ENCODE measurements at regions not wholly inside any gene's neighbourhood (a gene's known extent, or its start where the extent isn't known, plus 50 kb on each side); places are given as distances from the start of the nearest gene placed in this dataset.

GRCh38 chr16:59179446-59180082, 445.4 kb upstream of the GOT2 start:
- DNase-seq = no peak

DNA sequence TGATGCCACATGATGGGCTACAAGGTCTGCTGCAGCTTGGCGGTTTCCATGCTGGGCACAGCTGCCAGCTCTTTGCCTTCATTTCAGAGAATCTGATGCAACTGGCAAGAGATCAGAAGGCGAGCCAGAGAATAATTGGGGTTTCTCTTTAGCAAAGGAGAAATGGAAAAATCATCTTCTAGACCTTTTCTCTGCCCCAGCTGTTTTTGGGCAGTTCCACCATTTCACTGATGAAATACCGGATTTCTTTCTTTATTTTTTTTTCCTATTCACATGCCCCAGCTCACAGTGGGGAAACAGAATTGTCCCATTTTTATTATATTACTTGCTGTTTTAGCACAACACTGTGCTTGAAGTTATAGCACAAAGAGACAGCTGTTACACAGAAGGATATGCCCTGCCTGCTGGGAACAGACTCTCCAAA, 439.3 kb upstream of the GOT2 start:
- no peak for DNase-seq

DNA sequence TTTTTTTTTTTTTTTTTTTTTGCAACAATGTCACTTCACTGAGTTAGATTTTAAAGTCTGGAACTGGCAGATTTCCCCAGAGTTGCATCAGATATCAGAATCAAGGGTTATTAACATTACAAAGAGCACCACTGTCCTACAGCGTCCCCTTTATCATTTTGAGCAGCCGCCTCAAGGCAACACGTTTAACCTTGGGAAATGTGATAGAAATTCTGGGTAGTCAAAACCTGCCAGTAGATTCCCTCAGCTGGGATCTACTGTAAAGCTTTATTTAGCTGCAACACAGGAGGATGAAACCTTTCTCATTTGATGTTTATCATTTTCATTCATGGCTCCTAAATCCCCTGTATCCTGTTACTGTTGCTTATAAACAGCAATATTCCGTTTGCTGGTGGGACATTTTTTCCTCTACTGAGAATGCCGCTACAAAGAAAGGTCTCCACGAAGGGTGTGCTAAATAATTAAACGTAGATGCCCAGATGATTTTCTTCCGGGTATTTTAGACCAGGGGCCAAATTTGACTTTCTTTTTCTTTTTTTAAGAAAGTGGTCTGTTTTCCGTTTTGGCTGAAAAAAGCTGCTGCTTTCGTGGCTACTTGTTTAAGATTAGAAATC, 436.1 kb upstream of the GOT2 start:
- no peak for DNase-seq

- DNase-seq = no peak
Measured at GRCh38 chr16:59169168-59169567, 435.1 kb upstream of the GOT2 start.

DNA sequence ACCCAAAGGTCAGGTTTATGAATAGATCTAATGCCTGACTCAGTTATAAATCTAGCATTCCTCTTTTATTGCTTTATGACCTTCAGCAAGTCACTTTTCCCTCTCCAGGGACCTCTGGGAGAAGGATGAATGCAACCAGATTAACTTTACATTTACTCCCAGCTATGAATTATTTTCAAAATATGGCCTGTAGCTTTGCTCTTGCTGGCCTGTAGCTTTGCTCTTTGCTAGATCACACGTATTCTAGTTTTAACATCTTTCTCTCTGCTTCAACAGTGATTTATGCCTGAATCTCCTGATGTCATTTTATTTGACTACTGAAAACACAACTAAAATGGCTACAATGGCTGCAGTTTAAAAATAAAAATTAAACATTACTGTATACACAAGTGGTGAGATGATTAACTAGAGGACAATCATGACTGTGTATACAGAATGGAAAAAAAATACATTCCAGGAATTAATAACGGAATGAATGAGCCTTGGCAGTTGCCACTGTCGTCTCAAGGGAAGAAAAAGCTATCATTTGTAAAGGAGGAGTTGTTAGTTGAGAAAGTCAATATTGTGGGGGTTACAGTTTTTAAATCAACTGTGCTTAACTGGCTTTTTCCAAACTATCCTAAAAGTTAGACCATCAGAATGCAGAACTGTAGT, 434.5 kb upstream of the GOT2 start:
- no peak for DNase-seq

GRCh38 chr16:59164461-59164860, 430.3 kb upstream of the GOT2 start:
- no peak for DNase-seq

- DNase-seq = no peak
Measured at GRCh38 chr16:59163371-59164055, 429.4 kb upstream of the GOT2 start.

GRCh38 chr16:59161679-59162078, 427.6 kb upstream of the GOT2 start:
- DNase-seq = no peak

DNA sequence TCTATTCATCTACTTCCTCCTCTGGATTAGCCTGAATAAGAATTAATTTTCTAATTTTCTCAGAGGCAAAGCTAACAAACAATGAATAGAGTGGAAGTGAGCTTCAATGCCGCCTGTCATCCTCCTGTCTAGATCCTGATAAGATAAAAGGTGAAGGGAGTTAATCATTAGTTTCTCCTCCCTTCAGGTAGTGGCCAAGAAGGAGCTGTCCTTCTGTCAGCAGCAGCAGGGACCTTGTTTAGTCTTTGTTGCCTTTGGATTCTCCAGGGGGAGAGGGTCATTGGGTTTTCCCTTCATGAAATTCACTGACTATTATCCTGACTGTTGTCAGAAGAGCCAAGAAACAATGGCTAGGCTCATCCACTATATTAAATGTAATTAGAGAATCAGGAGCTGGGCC, 420.2 kb upstream of the GOT2 start:
- DNase-seq = no peak

GRCh38 chr16:59148769-59149155, 414.6 kb upstream of the GOT2 start:
- no peak for DNase-seq

DNA sequence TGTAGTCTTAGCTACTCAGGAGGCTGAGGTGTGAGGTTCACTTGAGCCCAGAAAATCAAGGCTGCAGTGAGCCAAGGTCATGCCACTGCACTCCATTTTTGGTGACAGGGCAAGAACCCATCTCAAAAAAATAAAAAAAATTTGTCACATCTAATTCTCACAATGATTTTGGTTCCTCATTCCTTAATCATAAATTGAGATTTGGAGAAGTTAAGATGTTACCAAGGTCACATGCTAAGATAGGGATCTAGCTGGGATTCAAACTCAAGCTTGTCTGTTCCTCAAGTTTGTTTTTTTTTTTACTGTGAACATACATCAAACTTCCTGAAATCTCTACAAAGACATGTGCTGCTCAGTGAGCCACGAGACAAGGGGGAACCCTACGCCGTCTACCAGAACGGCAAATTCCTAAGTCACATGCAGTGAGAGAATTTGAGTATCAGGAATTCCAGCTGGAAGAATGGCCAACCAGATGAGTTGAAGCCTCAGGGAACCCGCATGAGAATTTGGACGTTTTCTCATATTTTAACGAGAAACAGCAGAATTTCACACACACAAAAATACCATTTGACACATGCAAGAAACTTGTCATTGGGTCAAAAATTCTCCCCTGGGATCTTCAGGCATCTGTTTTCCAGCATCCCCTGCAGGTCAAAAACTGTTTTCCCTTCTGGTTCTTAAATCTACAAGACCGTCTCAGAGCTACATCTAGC, 414.1 kb upstream of the GOT2 start:
- no peak for DNase-seq

DNA sequence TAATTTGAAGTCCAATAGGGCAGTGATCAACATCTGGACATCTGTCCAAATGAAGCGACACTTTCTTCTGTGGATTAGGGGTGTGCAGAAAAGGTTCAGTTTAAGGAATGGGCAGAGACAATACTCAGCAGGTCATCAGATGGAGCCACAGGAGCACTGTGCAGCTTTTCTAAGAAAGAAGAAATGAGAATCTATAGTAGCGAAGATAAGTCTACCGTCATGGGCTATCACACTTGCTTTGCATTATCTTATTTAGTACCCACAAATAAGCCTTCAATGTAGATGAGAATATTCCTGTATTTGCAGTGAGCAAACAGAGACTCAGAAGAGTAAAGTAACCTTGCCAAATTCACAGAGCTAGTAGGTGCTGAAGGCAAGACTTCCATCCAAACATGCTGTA, 412.0 kb upstream of the GOT2 start:
- DNase-seq = no peak

DNA sequence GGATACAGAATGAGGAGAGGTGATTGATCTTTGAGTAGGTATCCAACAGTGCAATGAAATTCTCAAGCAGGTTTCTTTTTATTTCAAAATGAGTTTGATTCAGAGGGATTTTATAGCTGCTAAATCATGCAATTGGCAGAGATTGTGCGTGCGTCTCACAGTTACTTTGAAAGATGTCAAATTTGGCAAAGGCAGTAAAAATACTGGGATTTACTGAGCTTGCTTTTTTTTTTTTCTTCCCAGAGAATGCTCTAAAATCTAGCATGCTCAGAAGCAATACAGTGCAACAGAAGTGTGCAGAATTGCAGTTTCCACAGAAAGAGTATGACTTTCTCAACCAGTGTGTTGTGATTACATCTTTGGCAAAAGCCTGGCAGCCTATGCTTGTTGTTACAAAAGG, 410.7 kb upstream of the GOT2 start:
- DNase-seq = no peak

DNA sequence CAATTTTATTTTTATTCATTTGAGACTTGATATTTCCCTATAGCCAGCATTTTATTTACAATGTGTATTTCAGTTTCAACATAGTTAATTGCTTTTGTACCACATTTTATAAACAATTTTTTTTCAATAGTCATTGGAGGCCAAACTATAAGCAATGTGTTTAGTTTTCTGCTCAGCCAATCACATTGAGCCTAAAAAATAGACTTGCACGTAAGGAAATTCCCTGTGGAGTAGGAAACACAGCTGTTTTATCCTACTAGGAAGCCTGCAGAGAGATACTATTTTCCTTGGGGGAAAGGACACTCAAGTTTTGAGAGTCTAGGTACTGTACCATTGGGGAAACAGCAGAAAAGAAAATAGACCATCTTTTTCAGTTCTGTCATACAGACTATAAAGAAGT, 410.2 kb upstream of the GOT2 start:
- no peak for DNase-seq

DNA sequence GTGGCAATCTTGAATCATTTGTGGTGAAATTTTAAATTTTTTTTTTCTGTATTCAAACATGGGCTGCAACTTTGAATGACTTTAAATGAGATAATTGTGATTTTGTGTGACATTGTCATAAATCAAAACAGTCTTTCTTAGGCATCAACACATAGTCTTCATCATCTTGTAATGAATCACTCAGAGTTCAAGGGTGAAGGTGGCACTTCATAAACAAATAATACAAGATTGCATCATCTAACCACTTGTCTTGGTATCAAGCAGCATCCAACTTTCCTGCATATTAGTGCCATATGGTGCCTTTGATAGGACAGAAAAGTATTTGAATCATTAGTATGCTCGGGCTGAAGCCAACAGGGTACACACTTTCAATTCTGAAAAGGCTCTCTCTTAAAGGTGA, 392.4 kb upstream of the GOT2 start:
- no peak for DNase-seq

GRCh38 chr16:59124056-59124455, 389.9 kb upstream of the GOT2 start:
- DNase-seq = no peak

DNA sequence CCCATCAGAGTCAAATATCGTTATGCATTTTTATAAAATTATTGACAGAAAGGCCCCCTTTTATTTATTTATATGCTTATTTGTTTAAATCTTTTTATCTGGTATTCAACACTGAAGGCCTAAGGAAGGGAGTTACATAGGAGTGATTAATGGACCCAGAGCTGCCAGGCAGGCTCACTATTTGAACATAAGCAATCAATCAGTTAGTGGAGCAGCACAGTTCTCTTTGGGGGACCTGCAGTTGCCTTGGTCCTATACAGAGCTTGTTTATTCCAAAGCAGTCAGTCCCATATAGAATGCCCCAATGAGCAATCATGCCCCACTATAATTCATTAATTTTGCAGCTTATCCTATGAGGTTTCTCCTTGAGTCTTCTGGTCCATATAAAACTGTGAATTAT, 389.4 kb upstream of the GOT2 start:
- no peak for DNase-seq

GRCh38 chr16:59122262-59122537, 388.1 kb upstream of the GOT2 start:
- no peak for DNase-seq

DNA sequence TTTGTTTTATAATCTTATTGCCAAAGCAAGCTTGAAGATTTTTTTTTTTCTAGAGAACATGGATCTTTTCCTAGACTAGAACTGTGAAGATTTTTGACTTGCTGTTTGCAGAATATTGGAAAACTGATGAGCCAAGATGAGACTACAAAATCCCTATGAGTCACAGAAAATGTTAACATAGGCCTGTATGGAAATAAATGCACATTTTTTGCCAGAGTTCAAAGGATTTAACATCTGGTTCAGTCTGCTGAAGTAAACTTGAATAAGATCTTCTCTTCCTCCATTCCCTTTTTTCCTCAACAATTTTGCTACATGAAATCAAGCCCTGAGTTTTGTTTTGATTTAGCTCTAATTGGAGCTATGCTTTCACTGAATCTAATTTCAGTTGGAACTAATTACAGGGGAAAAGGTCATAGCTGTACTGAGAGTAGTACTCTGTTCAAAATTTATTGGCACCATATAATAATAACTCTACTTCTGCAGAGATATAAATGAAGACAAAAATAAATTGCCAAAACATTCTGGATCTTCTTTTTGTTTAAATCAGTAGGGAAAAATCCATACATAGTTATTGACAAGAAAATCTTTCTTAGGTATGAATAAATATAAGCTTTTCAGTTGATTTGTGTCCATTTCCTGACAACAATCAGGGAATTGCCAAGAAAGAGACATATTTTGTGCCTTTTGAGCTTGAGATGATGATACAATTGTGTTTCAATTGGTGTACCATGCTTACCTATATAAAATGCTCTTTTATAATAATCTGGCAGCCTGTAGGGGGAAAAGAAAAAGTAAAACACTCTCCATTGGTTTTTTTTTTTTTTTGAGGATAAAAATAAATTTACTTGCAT, 387.5 kb upstream of the GOT2 start:
- no peak for DNase-seq

- no peak for DNase-seq
Measured at GRCh38 chr16:59116744-59117143, 382.6 kb upstream of the GOT2 start.

DNA sequence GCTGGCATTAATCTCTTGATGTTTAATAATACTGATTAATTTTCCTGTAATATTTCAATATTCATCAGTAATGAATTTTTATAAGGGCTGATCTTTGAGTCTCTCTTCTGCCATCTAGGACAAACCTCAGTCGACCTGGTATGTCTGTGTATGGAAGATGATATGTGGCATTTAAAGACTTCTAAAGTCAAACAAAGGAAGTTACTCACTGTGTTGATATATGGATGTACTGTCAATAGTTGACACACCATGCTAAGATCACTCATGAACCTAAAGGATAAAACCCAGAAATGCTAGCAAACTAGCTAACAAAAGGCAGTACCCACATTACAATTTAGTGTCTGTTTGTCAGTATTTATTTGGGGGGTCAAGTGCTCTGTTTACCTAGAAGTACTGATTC, 380.7 kb upstream of the GOT2 start:
- DNase-seq = no peak

DNA sequence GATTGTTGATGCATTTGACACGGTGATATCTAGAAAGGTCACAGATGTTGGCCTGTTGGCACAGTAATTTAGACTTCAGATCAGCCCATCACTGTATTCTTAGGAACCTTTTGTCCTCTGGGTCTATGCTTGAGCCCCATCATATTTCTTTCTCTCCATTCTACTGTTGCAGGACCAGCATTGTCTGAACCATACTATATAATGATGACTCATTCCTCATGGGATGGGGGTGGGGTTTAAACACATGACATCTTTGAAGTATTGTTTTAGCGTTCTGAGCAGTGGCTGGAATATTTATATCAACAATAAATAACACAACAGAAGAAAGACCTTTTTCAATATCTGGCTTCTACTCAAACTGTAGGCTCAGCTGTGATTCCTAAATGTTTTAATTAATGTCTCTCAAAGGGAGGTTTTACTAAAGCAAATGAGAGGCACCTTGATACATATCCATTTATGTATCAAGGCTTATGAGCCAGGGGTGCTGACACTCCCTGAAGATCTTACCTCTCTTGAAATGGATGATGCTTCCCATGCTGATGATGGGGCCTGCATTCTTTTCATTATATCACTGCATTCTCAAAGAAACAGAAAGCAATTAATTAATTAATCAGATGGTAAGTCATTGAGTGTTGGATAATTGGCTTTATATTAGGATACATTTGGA, 379.0 kb upstream of the GOT2 start:
- no peak for DNase-seq
